ENCODE measurements at regions not wholly inside any gene's neighbourhood (a gene's known extent, or its start where the extent isn't known, plus 50 kb on each side); places are given as distances from the start of the nearest gene placed in this dataset.
A peak's percentile ranks its signal among the peaks of the same experiment; 100 is the strongest.

- peak; percentile 55 for DNase-seq
Observed at GRCh38 chr14:100955201-100955600, 51.7 kb upstream of the RTL1 start.

GRCh38 chr14:100962494-100962893, 59.0 kb upstream of the RTL1 start:
- DNase-seq: no peak

- DNase-seq: no peak
Observed at GRCh38 chr14:100965296-100965695, 61.8 kb upstream of the RTL1 start.

GRCh38 chr14:100967178-100967577, 63.7 kb upstream of the RTL1 start:
- DNase-seq: no peak

GRCh38 chr14:100967930-100968329, 64.4 kb upstream of the RTL1 start:
- no peak for DNase-seq

GRCh38 chr14:100972118-100972897, 68.8 kb upstream of the RTL1 start:
- DNase-seq: peak; percentile 36

- peak; percentile 66 for DNase-seq
Observed at GRCh38 chr14:100975671-100976070, 72.1 kb upstream of the RTL1 start.

GRCh38 chr14:100979079-100979478, 75.6 kb upstream of the RTL1 start:
- DNase-seq: peak; percentile 51

GRCh38 chr14:100979780-100980179, 76.3 kb upstream of the RTL1 start:
- peak; percentile 90 for DNase-seq

GRCh38 chr14:100980823-100981222, 77.3 kb upstream of the RTL1 start:
- no peak for DNase-seq

GRCh38 chr14:100981809-100982208, 78.3 kb upstream of the RTL1 start:
- peak; percentile 73 for DNase-seq

- DNase-seq: peak; percentile 33
Observed at GRCh38 chr14:100982353-100982752, 78.8 kb upstream of the RTL1 start.

GRCh38 chr14:100982762-100983161, 79.2 kb upstream of the RTL1 start:
- peak; percentile 46 for DNase-seq

GRCh38 chr14:100983710-100984109, 80.2 kb upstream of the RTL1 start:
- no peak for DNase-seq

GRCh38 chr14:100988011-100988410, 84.5 kb upstream of the RTL1 start:
- DNase-seq: peak; percentile 56

- peak; percentile 34 for DNase-seq
Observed at GRCh38 chr14:100988411-100988900, 84.9 kb upstream of the RTL1 start.

- DNase-seq: no peak
Observed at GRCh38 chr14:100988956-100989355, 85.4 kb upstream of the RTL1 start.

GRCh38 chr14:100989924-100990323, 86.4 kb upstream of the RTL1 start:
- peak; percentile 66 for DNase-seq

- DNase-seq: peak; percentile 65
Observed at GRCh38 chr14:100994082-100994481, 90.6 kb upstream of the RTL1 start.

- peak; percentile 45 for DNase-seq
Observed at GRCh38 chr14:100994756-100995330, 91.3 kb upstream of the RTL1 start.

- no peak for DNase-seq
Observed at GRCh38 chr14:101000711-101001250, 97.3 kb upstream of the RTL1 start.

- peak; percentile 38 for DNase-seq
Observed at GRCh38 chr14:101001311-101002069, 98.0 kb upstream of the RTL1 start.

GRCh38 chr14:101002738-101003137, 99.2 kb upstream of the RTL1 start:
- DNase-seq: no peak

Data from fibroblast of skin of back (primary cell).